Lower leg skin (tissue), 4 donors: ENCODE measurements at regions not wholly inside any gene's neighbourhood (a gene's known extent, or its start where the extent isn't known, plus 50 kb on each side); places are given as distances from the start of the nearest gene placed in this dataset.

ENCODE experiments used
- DNase-seq, 2 donors: peaks; one replicate each; pipeline ENCODE4 v3.0.0-alpha.2; 2019; ENCODE audit warnings: low spot score in 2 of 2
- H3K4me3 ChIP-seq: fragments of 200-600 bp; sonication (generic); 2 replicates; pipeline ENCODE4 v1.5.1; 2017; ENCODE audit warnings: mild to moderate bottlenecking, low read depth; ENCODE audit not compliant: poor library complexity, severe bottlenecking
- POLR2A ChIP-seq, 2 donors: fragments of 450-650 bp; IDR thresholded peaks; one replicate each; pipeline ENCODE4 v1.6.1; 2016 to 2017; ENCODE audit warnings: antibody characterized with exemption in 2 of 2, mild to moderate bottlenecking in 1 of 2, moderate library complexity in 1 of 2
- WGBS, 2 donors: methylation state at CpG; one replicate each; pipeline ENCODE4 v1.1.5; 2018; 5-methylcytosine and 5-hydroxymethylcytosine counted together
- intact Hi-C: fragments of 100-400 bp; cut with DNase I; formaldehyde crosslinking; loops from one replicate; pipeline ENCODE4 v1.15.0; 2023; ENCODE audit warnings: low total_unique reads
- TF ChIP-seq, protein P1 (sequence below), 3 donors: fragments of 450-650 bp; IDR thresholded peaks; one replicate each; pipeline ENCODE4 v1.5.1; 2016; ENCODE audit warnings: antibody characterized with exemption in 3 of 3, mild to moderate bottlenecking in 3 of 3, moderate library complexity in 2 of 3

DNA sequence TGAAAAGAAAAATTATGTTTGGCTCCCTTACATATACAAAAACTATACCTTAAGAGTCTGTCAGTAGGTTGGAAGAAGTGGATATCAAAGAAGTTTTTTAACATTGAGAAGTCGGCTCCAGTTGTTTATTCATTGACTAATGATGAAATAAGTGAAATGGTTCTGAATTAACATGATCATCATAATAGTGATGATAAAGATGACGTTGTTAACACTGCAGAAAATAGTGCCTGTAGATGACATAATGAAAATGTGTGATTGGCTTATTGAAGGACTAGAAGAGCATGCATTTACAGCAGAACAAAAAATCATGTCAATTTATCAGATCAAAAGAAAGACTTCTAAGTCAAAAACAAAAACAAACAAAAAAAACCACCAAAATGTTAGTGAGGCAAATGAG, 1125.4 kb upstream of the NXPH2 start:
- 76 to 80% methylated on average over 2 of the region's 2 CpGs for WGBS, 2 donors
- intact Hi-C loops: no loop called here

DNA sequence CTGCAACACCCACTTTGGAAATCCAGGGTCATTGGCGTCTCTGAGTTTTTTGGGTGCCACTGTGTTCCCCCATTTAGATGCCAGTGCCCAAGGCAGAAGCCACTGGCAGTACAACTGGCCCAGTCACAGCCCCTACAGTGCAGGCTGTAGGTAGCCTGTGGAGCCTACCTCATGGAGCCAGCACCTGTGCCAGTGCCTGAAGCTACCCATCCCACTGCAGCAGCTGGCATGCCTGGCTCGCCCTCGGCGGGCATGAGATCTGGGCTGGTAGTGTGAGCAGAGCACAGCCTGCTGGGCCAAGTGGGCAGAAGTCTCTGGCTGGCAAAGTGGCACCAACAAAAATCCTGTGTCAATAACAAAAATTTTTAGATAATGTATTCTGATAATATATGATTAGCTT, 1111.4 kb upstream of the NXPH2 start:
- no peak for DNase-seq
- no peak overlapping the region for H3K4me3 ChIP-seq
- intact Hi-C loops: no loop called here
- WGBS, 2 donors: 70 to 90% methylated on average over 3 to 4 of the region's 4 CpGs
- TF ChIP-seq POLR2A (IDR thresholded peaks at IDR 0.05): no peak
- TF ChIP-seq, protein P1, sequence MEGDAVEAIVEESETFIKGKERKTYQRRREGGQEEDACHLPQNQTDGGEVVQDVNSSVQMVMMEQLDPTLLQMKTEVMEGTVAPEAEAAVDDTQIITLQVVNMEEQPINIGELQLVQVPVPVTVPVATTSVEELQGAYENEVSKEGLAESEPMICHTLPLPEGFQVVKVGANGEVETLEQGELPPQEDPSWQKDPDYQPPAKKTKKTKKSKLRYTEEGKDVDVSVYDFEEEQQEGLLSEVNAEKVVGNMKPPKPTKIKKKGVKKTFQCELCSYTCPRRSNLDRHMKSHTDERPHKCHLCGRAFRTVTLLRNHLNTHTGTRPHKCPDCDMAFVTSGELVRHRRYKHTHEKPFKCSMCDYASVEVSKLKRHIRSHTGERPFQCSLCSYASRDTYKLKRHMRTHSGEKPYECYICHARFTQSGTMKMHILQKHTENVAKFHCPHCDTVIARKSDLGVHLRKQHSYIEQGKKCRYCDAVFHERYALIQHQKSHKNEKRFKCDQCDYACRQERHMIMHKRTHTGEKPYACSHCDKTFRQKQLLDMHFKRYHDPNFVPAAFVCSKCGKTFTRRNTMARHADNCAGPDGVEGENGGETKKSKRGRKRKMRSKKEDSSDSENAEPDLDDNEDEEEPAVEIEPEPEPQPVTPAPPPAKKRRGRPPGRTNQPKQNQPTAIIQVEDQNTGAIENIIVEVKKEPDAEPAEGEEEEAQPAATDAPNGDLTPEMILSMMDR (IDR thresholded peaks at IDR 0.05): no peak

More for the DNA sequence above, 1125.4 kb upstream of the NXPH2 start:
- TF ChIP-seq, protein P1 (IDR thresholded peaks at IDR 0.05): no peak
- TF ChIP-seq POLR2A (IDR thresholded peaks at IDR 0.05): no peak
- no peak overlapping the region for H3K4me3 ChIP-seq
- no peak for DNase-seq

DNA sequence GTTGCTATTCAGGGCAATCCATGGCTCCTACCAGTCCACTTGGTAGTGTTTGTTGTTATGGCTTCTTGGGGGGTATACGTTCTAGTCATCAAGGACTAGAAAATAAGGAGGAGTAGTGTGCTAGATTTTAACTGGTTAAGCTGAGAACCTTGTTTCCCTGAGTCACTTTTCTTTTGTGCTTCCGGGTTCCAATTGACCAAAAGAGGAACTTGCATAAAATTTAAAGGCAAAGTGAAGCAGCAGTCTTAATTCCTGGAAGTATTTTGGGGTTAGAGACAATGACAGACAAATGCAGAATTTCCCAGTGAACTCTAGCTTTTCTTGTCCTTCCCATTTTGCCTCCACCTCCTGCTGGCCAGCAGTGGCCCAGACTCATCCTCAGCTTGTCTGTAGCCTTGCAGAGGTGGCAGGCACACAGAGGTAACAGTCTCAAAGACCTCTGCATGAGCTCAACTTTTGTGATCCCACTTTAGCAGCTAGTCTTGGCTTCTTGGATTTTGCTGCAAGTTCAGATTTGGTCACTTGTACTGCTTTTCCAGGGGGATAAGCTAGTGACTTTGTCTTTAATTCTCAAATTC, 1105.8 kb upstream of the NXPH2 start:
- 76 to 79% methylated on average over 2 of the region's 2 CpGs for WGBS, 2 donors
- intact Hi-C loops: no loop called here
- no peak overlapping the region for H3K4me3 ChIP-seq
- no peak for DNase-seq
- TF ChIP-seq, protein P1 (IDR thresholded peaks at IDR 0.05): no peak
- no peak for TF ChIP-seq POLR2A (IDR thresholded peaks at IDR 0.05)

DNA sequence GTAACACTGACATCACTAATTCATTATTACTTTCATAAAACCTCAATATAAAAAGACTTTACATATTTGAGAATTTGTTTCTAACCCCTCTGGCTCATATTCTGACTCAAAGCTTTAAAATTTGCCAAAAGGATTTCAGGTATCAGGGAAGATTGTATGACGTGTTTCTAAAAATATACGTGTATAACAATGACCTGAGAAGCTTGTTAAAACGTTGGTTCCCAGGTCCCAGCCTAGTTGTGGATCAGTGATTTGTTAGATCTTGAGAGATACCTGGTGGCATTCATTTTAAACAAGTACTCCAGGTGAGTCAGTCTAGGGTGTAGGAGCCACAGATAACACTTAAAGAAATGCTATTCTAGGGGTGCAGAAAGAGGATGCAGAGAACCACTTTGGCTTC, 1096.8 kb upstream of the NXPH2 start:
- 42 to 49% methylated on average over 3 of the region's 3 CpGs for WGBS, 2 donors
- TF ChIP-seq, protein P1 (IDR thresholded peaks at IDR 0.05): no peak
- TF ChIP-seq POLR2A (IDR thresholded peaks at IDR 0.05): no peak
- intact Hi-C loops: no loop called here
- no peak overlapping the region for H3K4me3 ChIP-seq
- no peak for DNase-seq

DNA sequence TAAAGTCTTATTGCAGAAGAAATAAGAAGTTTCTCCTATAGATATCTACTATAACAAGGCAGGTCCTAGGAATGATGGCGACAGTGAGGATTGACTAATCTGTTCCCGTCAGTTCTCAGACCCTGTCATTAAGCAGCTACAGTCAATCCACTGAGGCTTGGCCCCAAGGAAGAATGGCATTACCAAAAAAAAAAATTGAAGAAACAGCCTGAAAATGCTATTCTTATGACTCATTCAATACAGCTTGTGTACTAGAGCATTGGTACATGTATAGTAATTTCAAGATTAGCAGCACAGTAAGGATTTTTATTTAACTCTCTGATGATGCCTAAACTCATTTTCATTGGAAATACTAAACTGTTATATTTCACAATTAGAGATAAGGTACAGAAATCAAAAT, 1096.1 kb upstream of the NXPH2 start:
- WGBS, 2 donors: 88 to 90% methylated on average over 2 of the region's 2 CpGs
- no peak for DNase-seq
- TF ChIP-seq, protein P1 (IDR thresholded peaks at IDR 0.05): no peak
- TF ChIP-seq POLR2A (IDR thresholded peaks at IDR 0.05): no peak
- intact Hi-C loops: no loop called here
- no peak overlapping the region for H3K4me3 ChIP-seq

DNA sequence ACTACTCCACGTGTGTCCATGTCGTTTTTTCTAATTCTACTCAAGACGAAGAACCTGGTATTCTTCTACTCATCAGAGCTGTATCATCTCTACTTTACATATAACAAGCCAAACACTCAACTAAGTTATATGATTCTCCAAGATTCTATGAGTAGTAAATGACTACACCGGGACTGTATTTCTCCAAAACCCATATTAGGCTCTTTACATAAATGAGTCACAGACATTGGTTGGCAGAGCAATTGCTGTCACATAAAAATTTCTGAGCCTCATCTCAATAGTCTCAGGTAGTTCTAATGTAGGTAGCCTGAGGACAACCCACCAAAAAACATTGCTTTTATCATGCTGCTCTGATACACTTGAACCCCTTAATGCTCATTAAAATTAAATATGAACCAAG, 1092.3 kb upstream of the NXPH2 start:
- no peak overlapping the region for H3K4me3 ChIP-seq
- WGBS, 2 donors: 89 to 90% methylated on average over 4 of the region's 4 CpGs
- TF ChIP-seq, protein P1 (IDR thresholded peaks at IDR 0.05): no peak
- TF ChIP-seq POLR2A (IDR thresholded peaks at IDR 0.05): no peak
- DNase-seq: no peak
- intact Hi-C loops: no loop called here
